CD4-positive, alpha-beta T cell (primary cell): ENCODE measurements at regions not wholly inside any gene's neighbourhood (a gene's known extent, or its start where the extent isn't known, plus 50 kb on each side); places are given as distances from the start of the nearest gene placed in this dataset.
A peak's percentile ranks its signal among the peaks of the same experiment; 100 is the strongest.

Experiments used
- ATAC-seq: fragments of 200-7000 bp; cut with Tn5 transposase; one replicate; pipeline ENCODE4 v1.10.0; 2022; ENCODE audit warnings: mild to moderate bottlenecking; ENCODE audit not compliant: poor library complexity
- CTCF ChIA-PET: fragments of 350-600 bp; sonication (Branson Sonifier 250); formaldehyde crosslinking; loops from one replicate; lab custom pipeline; 2021; ENCODE audit warnings: antibody characterized with exemption, inconsistent platforms; lab: Charles Lee
- POLR2A ChIA-PET: fragments of 350-600 bp; sonication (Branson Sonifier 250); formaldehyde crosslinking; loops from one replicate; lab custom pipeline; 2021; ENCODE audit warnings: antibody characterized with exemption, inconsistent platforms; lab: Charles Lee
- DNase-seq, 14 experiments: peaks; one replicate each; pipeline ENCODE4 v3.0.0-alpha.2; 2013 to 2020; ENCODE audit warnings: mixed read lengths in 2 of 14
- H3K27ac ChIP-seq, 2 donors: one replicate each; pipeline versions ENCODE4 v1.5.1 to v1.7.0; 2013; ENCODE audit warnings: low read length in 2 of 2, low read depth in 1 of 2, mild to moderate bottlenecking in 1 of 2
- H3K27me3 ChIP-seq, 2 experiments: 1 replicate in 1 of 2; 2 replicates in 1 of 2; pipeline versions ENCODE4 v1.6.1 to v1.7.0; 2013; ENCODE audit warnings: low read length in 2 of 2, control low read depth in 1 of 2, mild to moderate bottlenecking in 1 of 2, moderate library complexity in 1 of 2; ENCODE audit not compliant: insufficient read depth in 2 of 2, control insufficient read depth in 1 of 2
- H3K36me3 ChIP-seq: one replicate; pipeline ENCODE4 v1.6.1; 2013; ENCODE audit warnings: low read length, control low read depth; ENCODE audit not compliant: insufficient read depth
- H3K4me1 ChIP-seq: one replicate; pipeline ENCODE4 v1.6.1; 2013; ENCODE audit warnings: low read length, control low read depth; ENCODE audit not compliant: insufficient read depth
- H3K4me3 ChIP-seq: one replicate; pipeline ENCODE4 v1.5.1; 2013; ENCODE audit warnings: mild to moderate bottlenecking, low read length, moderate library complexity
- H3K9me3 ChIP-seq, 2 experiments: 1 replicate in 1 of 2; 2 replicates in 1 of 2; pipeline versions ENCODE4 v1.6.1 to v1.7.0; 2013; ENCODE audit warnings: low read length in 2 of 2, mild to moderate bottlenecking in 2 of 2, control low read depth in 1 of 2, moderate library complexity in 1 of 2; ENCODE audit not compliant: control insufficient read depth in 1 of 2, insufficient read depth in 1 of 2
- H3K27ac Mint-ChIP-seq: one replicate; pipeline ENCODE4 v1.8.0; 2020; ENCODE audit warnings: mixed read lengths
- H3K27me3 Mint-ChIP-seq: one replicate; pipeline ENCODE4 v1.8.0; 2021; ENCODE audit warnings: mixed read lengths
- H3K36me3 Mint-ChIP-seq: one replicate; pipeline ENCODE4 v1.8.0; 2021; ENCODE audit warnings: low read depth, mixed read lengths
- H3K4me1 Mint-ChIP-seq: one replicate; pipeline ENCODE4 v1.8.0; 2021; ENCODE audit warnings: low read depth, mixed read lengths
- H3K4me3 Mint-ChIP-seq: one replicate; pipeline ENCODE4 v1.8.0; 2020; ENCODE audit warnings: mild to moderate bottlenecking, mixed read lengths
- H3K9me3 Mint-ChIP-seq: one replicate; pipeline ENCODE4 v1.8.0; 2020; ENCODE audit warnings: mixed read lengths
- intact Hi-C, 2 experiments: fragments of 100-400 bp; cut with DNase I in 1 of 2; cut with micrococcal nuclease in 1 of 2; formaldehyde crosslinking; loops; one replicate each; pipeline versions ENCODE4 v1.15.1 to v1.9.0; 2023 to 2025; cut with DNase I, micrococcal nuclease
- TF ChIP-seq, protein P1 (sequence below): fragments of 200-600 bp; IDR thresholded peaks from one replicate; pipeline ENCODE4 v1.8.0; 2022; ENCODE audit warnings: antibody characterized with exemption, mild to moderate bottlenecking

DNA sequence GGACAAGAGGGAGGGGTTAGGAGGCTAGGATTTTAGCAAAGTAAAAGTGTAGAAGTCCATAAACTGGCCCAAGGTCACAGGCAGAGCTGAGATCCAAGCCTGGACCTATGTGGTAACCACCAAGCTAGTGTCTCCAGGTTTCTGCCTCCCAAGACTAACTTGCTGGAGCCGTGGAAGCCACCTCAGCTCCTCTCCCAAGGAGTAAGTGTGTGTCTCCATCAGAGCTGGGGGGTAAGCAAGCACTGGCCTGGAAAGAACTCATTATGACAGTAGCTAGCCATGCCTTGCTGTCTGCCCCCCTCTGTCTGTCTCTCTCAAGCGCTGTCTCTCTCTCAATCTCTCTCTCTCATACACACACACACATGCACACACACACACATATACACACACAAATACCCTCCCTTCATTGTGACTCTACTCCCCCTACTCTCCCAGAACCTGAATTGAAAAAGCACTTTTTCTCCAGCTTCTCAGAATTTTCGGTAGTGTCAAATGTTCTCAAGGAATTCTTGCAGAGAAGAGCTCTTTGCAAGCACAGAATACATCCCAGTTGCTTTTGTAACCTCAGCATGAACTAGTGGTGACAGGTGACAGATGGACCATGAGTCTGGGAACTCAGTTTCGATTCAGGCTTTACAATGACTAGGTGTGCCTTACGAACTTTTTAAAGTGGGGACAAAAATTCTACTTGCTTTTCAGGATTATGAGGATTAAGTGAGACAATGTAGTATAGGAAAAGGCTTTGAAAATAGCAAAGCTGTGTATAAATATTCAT is 238.0 kb upstream of the FGGY start:
- TF ChIP-seq, protein P1, sequence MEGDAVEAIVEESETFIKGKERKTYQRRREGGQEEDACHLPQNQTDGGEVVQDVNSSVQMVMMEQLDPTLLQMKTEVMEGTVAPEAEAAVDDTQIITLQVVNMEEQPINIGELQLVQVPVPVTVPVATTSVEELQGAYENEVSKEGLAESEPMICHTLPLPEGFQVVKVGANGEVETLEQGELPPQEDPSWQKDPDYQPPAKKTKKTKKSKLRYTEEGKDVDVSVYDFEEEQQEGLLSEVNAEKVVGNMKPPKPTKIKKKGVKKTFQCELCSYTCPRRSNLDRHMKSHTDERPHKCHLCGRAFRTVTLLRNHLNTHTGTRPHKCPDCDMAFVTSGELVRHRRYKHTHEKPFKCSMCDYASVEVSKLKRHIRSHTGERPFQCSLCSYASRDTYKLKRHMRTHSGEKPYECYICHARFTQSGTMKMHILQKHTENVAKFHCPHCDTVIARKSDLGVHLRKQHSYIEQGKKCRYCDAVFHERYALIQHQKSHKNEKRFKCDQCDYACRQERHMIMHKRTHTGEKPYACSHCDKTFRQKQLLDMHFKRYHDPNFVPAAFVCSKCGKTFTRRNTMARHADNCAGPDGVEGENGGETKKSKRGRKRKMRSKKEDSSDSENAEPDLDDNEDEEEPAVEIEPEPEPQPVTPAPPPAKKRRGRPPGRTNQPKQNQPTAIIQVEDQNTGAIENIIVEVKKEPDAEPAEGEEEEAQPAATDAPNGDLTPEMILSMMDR = no peak
- Histone ChIP-seq H3K27me3 (no peaks in the 10 kb centered on the region), H3K36me3 (no peaks in the 10 kb centered on the region), H3K9me3 (no peaks in the 10 kb centered on the region), H3K27ac (no peak overlapping the region), H3K4me1 (peaks cover 7% of the 10 kb centered on the region), H3K4me3 (no peak overlapping the region)
- CTCF ChIA-PET = no interaction called here
- peaks cover 25% of the 10 kb centered on the region for H3K4me1 Mint-ChIP-seq
- no peak overlapping the region for H3K27ac Mint-ChIP-seq
- H3K27me3 Mint-ChIP-seq = no peaks in the 10 kb centered on the region
- no peaks in the 10 kb centered on the region for H3K36me3 Mint-ChIP-seq
- POLR2A ChIA-PET = no interaction called here
- intact Hi-C loops = no loop called here
- no peak for ATAC-seq
- no peaks in the 10 kb centered on the region for H3K9me3 Mint-ChIP-seq
- no peak for DNase-seq
- no peak overlapping the region for H3K4me3 Mint-ChIP-seq

DNA sequence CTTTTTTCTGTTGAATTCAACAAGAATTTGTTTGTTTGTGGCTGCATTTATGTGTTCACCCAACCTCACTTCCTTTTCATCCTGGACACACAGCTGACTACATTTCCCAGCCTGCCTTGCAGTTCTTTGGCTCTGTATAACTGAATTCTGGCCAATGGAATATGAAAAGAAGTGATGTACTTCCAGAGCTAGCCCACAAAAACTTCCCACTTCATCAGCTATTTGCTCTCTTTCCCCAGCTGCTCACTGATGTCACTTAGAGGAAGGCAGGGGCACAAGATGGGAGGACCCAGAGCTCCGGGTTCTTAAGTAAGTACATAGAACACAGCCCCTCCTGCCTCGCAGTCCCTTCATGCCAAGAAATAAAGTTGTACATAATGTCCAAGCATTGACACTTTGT is 235.0 kb upstream of the FGGY start:
- ChIA-PET POLR2A (interaction anchor here (0.7 to 1.5 kb wide), 3 partner anchors 16 to 42 kb away, joined by 3 to 4 read pairs (median 4); no protein-coding TSS in a partner anchor), CTCF (interaction anchor here (0.5 to 1.1 kb wide), 2 partner anchors 42 to 159 kb away, joined by 3 read pairs; no protein-coding TSS in a partner anchor)
- TF ChIP-seq, protein P1 = no peak
- intact Hi-C loops = no loop called here
- H3K27me3 Mint-ChIP-seq = no peaks in the 10 kb centered on the region
- no peaks in the 10 kb centered on the region for H3K36me3 Mint-ChIP-seq
- Histone ChIP-seq H3K36me3 (no peaks in the 10 kb centered on the region), H3K27ac (no peak overlapping the region), H3K27me3 (no peaks in the 10 kb centered on the region), H3K4me3 (no peak overlapping the region), H3K9me3 (no peaks in the 10 kb centered on the region), H3K4me1 (peaks cover 11% of the 10 kb centered on the region)
- H3K4me3 Mint-ChIP-seq = no peak overlapping the region
- DNase-seq = peak in 1 of 14 experiments; percentile 18
- peaks cover 38% of the 10 kb centered on the region for H3K4me1 Mint-ChIP-seq
- ATAC-seq = no peak
- no peaks in the 10 kb centered on the region for H3K9me3 Mint-ChIP-seq
- no peak overlapping the region for H3K27ac Mint-ChIP-seq

DNA sequence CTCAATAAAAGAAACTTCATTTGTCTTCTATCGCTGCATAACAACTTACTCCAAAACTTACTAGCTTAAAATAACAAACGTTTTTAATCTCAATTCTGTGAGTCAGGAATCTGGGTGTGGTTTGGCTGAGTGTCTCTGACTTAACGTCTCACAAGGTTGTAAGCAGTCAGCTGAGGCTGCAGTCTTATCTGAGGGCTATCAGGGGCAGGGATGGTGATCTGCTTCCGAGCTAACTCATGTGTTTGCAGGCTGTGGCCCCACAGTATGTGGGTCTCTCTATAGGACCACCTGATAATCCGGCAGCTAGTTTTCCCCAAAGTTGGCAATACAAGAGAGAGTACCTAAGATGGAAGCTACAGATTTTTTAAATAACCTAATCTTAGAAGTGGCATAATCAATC is 234.2 kb upstream of the FGGY start:
- no peak for ATAC-seq
- POLR2A ChIA-PET = interaction anchor here (0.6 to 1.7 kb wide), 6 partner anchors 10 to 308 kb away, joined by 3 to 9 read pairs (median 4); partner anchors contain the start of gene JUN
- Histone ChIP-seq H3K27me3 (no peaks in the 10 kb centered on the region), H3K4me3 (no peak overlapping the region), H3K4me1 (peaks cover 11% of the 10 kb centered on the region), H3K36me3 (no peaks in the 10 kb centered on the region), H3K9me3 (no peaks in the 10 kb centered on the region), H3K27ac (no peak overlapping the region)
- no peak overlapping the region for H3K4me3 Mint-ChIP-seq
- CTCF ChIA-PET = interaction anchor here (1.1 kb wide), 1 partner anchor 42 kb away, joined by 3 read pairs; no protein-coding TSS in a partner anchor
- no peaks in the 10 kb centered on the region for H3K27me3 Mint-ChIP-seq
- H3K36me3 Mint-ChIP-seq = no peaks in the 10 kb centered on the region
- TF ChIP-seq, protein P1 = no peak
- peak overlapping the region; percentile 85 for H3K27ac Mint-ChIP-seq
- H3K9me3 Mint-ChIP-seq = no peaks in the 10 kb centered on the region
- DNase-seq = peak in 1 of 14 experiments; percentile 19
- H3K4me1 Mint-ChIP-seq = peaks cover 38% of the 10 kb centered on the region
- intact Hi-C loops = no loop called here
